ENCODE measurements at regions not wholly inside any gene's neighbourhood (a gene's known extent, or its start where the extent isn't known, plus 50 kb on each side); places are given as distances from the start of the nearest gene placed in this dataset.

DNA sequence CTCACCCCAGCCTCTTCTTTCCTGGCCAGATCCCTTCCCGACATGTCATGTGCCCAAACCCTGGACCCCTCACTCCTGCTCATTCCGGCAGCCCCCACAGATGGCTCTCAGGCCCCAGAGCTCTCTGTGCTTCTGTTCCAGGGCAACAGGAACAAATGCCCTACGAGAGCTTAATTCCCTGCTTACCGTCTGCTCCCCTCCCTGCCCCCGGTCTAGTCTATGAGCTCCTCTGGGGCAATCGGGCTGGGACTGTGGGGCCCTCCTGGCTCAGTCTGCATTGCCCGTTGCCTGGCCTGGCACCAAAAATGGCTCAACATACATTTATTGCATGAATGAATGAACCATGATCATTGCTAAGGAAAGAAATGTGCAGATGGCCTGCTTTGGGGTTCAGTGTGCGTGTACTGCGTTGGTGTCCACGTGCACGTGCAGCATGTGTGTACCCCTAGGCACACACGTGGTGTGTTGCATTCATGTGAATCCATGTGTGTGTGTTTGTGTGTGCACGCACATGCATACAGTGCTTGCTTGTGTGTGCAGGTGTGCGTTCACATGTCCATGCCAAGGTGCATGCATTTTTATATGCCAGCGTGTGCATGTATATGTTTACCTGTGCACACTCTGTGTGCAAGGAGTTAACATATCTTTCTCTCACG, 201.2 kb upstream of the IER5L start:
- DNase-seq: no peak

DNA sequence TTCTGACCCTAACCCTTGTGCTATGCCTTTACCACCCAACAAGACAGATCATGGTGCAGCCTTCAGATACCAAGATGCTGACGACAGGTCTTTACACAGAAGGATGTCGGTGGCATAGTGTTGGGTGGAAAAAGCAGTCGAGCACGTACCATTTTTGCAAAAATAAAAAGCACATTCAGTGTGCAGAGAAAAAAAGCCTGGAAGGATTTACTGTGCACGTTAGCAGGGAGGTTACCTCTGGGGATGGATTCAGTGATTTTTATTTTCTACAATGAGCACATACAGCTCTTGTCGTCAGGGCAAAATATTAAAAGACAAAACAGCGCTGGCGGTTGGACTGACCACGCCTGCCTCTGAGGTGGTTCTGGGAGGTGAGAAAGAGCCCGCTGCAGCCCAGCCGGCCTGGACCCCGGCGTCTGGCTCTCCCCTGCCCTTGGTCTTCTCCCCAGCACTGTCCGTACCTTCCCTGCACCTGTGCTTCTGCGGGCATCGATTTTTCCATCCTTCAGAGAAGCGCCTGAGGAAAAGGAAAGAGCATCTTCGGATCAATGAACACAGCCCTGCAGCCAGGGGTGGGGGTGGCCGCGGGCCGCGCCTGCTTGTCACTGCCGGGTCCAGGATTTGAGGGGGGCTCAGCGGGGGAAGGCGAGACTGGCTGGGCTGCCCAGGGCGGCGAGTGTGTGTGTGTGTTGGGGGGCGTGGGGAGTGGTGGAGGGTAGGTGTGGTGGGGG, 200.0 kb upstream of the IER5L start:
- DNase-seq: no peak

DNA sequence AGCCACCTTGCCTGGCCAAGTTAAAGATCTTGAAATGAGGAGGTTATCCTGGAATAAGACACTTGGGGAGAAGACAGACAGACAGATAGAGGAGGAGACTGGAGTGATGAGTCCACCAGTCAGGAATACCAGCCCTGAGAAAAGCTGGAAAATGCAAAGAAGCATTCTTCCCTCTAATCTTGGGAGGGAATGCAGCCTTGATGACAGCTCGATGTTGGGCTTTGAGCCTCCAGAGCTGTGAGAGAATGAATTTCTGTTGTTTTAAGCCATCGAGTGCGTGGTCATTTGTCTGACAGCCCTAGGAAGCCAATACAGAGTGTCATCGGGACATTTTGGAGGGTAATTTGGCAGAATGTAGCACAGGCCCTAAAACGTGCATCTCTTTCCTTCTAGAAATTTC, 199.1 kb upstream of the IER5L start:
- no peak for DNase-seq

DNA sequence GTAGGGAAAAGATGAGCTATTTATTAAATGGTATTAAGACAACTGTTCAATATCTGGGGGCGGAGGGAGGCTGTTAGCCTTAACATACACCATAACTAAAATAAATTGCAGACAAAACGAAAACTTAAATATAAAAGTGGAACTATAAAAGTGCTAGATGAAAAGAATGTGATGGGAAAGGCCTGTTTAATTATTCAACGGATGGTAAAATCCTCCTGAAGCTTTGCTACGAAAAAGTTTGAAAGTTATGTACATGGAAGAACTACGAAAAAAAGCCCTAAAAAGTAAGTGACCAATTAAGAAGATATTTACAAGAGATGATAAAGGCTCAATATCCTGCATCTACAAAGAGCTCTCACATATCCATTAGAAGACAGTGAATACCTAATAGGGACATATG, 197.8 kb upstream of the IER5L start:
- no peak for DNase-seq

DNA sequence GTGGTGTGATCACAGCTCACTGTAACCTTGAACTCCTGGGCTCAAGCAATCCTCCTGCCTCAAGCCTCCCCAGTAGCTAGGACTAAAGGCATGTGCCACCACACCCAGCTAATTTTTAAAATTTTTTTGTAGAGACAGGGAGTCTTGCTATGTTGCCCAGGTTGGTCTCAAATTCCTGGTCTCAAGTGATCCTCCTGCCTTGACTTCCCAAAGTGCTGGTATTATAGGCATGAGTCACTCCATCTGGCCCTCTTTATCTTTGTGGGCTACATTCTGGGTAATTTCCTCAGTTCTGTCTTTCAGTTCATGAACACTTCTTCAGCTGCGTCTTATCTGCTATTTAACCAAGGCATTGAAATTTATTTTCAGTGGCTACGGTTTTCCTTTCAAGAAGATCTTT, 196.6 kb upstream of the IER5L start:
- no peak for DNase-seq

DNA sequence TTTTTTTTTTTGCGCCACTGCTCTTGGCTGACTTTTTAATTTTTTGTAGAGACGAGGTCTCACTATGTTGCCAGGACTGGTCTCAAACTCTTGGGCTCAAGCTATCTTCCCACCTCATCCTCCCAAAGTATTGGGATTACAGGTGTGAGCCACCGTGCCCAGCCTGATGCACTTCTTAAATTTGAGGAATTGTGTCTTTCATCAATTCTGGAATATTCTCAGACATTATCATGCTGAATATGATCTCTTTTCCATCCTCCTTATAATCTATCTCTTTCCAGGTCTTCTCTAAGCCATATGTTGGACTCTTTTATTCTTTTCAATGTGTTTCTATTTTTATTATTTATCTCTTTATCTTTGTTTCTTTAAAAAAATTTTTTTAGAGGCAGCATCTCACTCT, 196.2 kb upstream of the IER5L start:
- DNase-seq: no peak

DNA sequence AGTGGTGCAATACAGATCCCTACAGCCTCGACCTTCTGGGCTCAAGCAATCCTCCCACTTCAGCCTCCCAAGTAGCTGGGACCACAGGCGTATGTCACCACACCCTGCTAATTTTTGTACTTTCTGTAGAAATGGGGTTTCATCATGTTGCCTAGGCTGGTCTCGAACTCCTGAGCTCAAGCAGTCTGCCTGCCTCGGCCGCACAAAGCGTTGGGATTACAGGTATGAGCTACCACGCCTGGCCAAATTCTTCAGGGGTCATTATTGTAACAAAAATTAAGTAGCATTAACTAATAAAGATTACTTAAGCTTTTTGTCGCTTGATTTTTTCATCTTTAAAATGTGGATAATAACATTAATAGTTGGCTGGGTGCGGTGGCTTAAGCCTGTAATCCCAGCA, 195.3 kb upstream of the IER5L start:
- no peak for DNase-seq

DNA sequence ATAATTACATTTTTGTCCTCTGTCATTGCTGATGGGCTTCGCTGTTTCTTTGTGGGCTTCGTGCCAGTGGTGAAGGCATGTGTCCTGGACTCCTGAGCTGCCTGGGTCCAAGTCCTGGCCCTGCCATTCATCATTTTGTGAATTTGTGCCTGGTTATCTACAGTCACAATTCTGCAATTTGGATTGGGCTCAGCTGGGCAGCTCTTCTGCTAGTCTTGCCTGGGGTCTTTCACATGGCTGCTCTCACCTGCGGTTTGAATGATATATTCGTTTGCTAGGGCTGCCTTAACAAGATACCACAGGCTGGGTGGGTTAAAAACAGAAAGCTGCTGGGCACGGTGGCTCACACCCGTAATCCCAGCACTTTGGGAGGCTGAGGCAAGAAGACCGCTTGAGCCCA, 192.7 kb upstream of the IER5L start:
- DNase-seq: no peak

DNA sequence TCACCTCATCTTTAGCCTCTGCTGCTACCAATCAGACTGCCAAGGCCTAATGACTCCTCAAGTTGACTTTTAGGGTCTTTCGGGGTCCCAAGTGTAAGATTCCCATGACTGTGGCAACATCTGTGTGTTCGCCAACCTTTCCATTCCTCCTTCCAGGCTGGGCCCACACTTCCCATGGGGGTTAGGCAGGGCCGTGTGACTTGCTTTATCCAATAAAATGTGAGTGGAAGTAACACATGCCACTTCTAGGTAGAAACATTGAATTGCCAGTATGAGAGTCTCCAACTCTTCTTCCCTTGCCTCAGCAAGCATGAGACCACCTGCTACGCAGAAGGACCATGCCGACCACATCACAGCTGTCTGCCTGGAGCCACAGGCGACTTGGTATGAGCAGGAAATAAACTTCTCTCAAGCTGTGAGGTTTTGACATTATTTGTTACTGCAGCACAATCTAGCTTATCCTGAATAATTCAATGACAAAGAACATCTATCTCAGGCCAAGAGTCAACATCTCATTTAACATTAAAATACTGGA, 190.4 kb upstream of the IER5L start:
- DNase-seq: no peak

DNA sequence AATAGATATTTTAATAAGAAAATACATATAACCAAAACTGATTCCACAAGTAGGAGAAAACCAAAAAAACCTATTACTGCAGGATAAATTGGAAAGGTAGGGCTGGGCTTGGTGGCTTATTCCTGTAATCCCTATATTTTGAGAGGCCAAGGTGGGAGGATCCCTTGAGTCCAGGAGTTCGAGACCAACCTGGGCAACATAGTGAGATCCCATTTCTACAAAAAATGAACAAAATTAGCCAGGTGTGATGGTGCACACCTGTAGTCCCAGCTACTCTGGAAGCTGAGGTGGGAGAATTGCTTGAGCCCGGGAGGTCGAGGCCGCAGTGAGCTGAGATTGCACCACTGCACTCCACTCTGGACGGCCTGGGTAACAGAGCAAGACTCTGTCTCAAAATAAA, 189.2 kb upstream of the IER5L start:
- no peak for DNase-seq

DNA sequence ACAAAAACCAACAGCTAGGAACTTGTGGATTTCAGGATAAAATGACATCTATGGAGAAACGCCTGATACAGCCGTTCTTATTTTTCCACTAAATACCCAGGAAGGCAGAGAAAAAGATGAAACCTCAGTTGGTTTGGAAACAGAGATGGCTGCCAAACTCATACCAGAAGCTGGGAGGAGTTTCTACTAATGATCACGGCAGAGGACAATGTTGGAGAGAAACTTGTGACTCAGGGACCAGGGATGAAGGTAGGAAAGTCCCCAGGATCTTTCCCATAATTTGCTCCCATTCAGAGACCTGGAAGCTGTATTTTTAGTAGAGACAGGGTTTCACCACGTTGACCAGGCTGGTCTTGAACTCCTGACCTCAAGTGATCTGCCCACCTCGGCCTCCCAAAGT, 187.1 kb upstream of the IER5L start:
- DNase-seq: no peak

DNA sequence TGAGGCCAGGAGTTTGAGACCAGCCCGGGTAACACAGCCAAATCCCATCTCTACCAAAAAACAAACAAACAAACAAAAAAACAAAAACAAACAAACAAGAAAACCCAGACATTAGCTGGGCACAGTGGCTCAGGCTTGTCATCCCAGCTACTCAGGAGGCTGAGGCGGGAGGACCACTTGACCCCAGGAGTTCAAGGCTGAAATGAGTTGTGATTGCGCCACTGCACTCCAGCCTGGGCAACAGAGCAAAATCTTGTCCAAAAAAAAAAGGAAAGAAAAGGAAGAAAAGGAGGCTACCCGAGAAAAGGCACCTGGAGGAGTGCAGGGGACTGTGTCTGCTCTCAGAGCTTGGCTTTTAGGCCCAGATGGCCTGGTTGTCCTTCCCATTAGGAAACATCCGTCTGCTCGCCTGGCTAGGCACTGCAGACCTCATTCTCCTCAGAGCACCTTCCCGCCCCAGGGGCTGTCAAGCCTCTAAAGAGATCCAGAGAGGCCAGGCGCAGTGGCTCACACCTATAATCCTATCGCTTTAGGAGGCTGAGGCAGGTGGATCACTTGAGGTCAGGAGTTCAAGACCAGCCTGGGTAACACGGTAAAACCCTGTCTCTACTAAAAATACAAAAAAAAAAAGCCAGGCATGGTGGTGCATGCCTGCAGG, 185.3 kb upstream of the IER5L start:
- DNase-seq: no peak

DNA sequence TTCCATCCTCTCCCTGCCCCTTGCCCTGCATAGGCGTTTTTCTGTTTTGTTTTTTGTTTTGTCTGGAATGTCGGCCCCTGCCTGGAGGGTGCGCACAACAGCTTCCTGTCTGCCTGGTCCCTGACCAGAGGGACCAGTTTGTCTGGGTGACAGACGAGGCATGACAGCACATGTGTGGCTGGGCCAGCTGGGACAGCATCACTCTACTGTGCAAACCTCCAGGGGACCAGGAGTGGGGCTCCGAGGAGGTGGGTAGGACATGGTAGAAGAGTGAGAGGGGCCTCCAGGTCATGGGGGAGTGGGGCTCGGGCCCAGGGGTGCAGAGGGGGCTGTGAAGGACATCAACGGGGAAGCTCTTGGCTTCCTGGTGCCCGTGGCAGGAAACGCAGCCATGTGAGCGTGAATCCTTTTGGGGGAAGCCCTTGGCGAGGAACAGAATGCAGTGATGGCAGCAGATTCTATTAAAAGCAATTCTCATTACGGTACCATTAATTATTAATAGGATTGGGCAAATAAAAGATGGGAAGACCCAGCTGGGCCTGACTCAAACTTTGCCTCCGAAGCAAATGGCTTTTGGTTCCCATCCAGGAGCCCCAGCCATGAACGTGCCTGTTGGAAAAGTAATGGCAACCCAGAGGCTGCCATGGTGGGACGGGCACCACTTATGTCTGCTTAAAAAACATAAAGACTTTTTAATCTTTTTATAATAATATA, 184.4 kb upstream of the IER5L start:
- DNase-seq: no peak

DNA sequence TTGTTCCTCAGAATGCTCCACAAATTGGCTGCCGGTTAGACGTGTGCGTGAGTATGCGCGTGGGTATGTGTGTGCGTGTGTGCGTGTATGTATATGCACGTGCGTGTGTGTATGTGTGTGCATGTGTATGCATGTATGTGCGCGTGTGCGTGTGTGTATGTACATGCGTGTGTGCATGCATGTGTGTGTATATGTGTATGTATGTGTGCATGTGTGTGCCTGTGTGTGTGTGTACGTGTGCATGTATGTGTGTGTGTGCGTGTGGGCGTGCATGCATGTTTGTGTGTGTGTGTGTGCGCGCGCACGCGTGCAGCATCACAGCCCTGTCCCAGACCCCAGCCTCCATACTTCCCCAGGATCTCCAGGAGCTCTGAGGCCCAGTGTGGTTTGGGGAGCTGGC, 183.1 kb upstream of the IER5L start:
- no peak for DNase-seq

DNA sequence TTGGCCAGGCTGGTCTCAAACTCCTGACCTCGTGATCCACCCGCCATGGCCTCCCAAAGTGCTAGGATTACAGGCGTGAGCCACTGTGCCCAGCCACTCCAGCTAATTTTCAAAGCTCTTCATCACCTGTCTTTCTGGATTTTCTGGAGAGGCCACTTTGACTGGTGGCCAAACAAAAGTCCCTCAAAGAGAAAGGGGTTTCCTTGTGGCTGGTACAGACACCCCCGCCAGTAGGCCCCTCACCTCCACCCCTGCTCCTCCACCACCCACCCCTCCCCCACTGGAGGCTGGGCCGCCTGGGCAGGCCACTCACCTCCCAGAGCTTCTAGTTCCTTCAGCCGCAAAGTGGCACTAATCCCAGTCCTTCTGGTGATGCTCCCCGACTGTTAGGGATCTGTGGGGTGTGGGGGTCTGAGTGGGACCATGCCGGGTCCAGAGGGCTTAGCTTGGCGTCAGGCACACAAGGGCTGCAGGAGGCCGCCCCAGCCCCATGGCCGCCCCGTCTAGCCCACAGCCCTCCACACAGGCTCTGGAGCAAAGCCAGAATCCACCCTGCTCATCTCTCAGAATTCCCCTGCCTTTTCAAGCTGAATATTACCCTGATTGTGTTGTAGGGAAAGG, 182.0 kb upstream of the IER5L start:
- no peak for DNase-seq

DNA sequence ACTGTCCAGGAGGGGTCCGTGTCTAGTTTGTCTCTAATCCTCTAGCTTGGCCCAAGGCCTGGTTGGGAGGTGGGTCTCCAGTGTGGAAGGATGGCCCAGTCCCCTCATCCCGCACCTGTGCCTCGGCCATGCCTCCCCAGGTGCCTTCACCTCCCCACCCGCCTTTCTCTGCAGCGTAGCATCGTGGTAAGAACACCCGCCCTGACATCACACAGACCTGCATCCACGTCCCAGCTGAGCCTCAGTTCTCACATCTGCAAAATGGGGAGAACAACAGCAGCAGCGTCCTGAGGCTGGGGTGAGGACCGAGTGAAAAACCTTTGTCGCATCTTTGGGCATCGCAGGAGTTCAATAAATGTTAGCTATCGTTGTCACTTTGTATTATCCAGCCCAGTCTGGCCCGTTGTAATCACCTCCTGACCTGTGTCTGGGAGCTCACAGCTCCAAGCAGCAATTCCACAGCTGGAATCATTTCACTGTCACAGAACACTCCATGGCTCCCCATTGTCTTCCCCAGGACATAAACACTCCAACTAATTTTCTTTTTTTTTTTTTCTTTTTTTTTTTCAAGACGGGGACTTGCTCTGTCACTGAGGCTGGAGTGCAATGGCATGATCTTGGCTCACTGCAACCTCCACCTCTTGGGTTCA, 181.2 kb upstream of the IER5L start:
- DNase-seq: no peak

DNA sequence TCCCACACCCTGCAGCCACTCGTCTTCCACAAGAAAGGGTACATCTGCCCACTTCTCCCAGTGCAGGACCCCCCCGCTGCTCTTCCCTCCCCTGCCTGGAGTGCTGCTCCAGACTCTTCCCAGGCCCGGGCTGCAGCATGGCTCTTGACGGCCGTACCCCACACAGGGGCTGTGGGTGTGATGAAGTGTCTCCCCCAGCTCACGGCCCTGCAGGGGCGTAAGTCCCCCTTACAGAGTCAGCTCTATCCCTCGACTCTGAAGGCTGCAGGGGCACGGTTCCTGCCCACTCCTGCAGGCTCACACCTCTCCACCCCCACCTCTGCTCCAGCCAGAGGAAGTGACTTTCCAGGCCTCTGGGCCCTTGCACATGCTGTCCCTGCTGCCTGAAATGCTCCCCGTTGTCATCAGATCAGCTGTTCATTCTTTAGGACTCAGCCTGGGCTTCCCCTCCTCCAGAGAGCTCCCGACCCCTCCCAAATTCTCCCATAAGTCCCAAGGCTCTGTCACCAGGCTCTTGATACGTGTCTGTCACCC, 180.6 kb upstream of the IER5L start:
- no peak for DNase-seq

DNA sequence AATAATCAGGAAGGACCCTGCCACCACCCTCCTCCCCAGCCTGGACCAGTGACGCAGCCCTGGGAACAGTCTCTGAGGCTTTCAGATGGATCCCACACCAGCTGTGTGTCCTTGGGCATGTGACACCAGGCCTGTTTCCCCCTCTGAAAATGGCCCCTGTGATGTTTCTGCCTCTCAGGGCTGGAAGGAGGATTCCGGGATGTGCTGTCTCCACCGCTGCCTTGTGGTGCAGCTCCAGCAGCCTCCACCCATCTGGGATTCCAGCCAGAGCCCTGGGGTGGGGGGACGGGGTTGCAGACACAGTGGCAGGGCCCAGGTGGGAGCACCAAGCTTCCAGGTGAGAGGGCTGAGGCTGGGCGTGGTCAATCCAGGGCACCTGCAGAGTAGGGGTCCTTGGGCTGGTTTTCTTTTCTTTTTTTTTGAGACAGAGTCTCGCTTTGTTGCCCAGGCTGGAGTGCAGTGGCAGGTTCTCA, 179.7 kb upstream of the IER5L start:
- DNase-seq: no peak

DNA sequence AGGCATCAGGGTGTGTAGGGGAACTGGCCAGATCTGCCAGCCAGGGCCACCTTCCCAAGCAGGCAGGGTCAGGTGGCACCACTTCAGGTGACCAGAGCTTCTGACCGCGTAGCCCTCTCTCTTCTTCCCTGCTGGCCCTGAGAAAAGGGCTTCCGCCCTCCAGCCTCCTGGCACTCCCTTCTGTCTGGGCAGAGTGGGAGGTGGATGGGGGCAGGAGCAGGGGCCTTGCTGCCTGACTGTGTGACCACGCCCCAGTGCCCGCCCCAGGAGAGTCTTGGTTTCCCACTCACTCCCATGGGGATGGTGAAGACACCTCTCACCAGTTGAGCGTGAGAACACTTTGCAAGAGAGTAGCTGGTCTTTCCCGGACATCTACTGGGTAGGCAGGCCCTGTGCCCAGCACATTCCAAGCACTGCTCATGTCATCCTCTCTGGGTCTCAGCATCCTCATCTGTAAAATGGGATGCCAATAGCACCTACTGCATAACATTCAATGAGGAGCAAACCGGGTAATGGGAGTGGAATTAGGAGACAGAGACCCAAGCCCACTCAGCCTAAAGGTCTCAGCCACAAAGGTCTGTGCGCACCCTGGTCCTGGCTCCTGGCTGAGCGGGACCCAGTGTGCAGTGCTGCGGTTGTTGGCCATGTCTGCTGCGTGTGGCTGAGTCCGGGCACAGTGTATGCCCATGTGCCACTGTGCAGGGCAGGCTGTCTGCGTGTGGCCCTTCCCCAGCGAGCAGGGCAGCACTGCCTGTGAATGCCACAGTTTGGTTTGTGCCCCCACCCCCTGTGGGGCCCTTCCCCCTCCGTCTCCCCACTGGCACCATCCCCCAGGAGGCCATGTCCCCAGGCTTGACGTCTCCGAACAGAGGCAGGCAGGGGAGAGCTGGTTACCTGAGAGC, 179.1 kb upstream of the IER5L start:
- no peak for DNase-seq

DNA sequence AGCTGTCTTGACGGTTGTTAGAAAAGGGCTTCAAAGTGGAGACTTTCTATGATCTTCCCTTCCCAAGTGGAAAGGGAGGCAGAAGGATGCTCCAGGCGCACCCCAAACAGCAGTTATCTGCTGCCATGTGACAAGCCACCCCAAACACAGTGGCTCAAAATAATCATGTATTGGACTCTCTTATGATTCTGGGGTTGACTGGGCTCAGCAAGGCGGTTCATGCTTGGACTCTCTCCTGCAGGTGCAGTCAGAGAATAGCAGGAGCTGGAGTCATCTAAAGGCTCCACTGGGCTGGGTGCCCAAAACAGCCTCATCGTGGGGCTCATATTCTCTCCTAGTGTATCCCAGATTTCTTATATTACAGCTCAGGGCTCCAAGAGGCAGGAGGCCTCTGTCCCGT, 177.6 kb upstream of the IER5L start:
- no peak for DNase-seq

DNA sequence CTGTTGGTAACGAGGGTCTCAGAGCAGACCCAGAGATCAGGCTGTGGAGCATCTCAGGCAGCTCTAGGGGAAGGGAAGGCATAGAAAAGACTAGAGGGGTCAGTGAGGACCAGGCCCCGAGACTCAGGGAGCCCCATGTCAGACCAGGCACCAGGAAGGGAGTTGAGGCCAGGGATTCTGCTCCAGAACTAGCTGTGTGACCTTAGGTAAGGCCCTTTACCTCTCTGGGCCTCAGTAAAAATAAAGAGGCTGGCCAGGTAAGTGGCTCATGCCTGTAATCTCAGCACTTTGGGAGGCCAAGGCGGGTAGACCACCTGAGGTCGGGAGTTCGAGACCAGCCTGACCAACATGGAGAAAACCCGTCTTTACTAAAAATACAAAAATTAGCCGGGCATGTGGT, 176.4 kb upstream of the IER5L start:
- no peak for DNase-seq

Measured in CD4-positive, alpha-beta T cell treated with Interleukin-4 for 1 hour (primary cell).